ENCODE measurements at regions not wholly inside any gene's neighbourhood (a gene's known extent, or its start where the extent isn't known, plus 50 kb on each side); places are given as distances from the start of the nearest gene placed in this dataset.

GRCh38 chr3:164450276-164450905 lies 627.9 kb downstream of the SI start:
- no peak for TF ChIP-seq GATA3 (IDR thresholded peaks at IDR 0.05; ENCODE audit: low read depth, low read length)
- TF ChIP-seq GATA2 (IDR thresholded peaks at IDR 0.05; ENCODE audit: low read depth, low read length) = no peak

GRCh38 chr3:164419220-164419619 lies 659.1 kb downstream of the SI start:
- TF ChIP-seq GATA2 (IDR thresholded peaks at IDR 0.05; ENCODE audit: low read depth, low read length) (no peak), GATA3 (IDR thresholded peaks at IDR 0.05; ENCODE audit: low read depth, low read length) (no peak)

- no peak for TF ChIP-seq GATA3 (IDR thresholded peaks at IDR 0.05; ENCODE audit: low read depth, low read length)
- TF ChIP-seq GATA2 (IDR thresholded peaks at IDR 0.05; ENCODE audit: low read depth, low read length) = no peak
Observed at GRCh38 chr3:164418414-164418813, 659.9 kb downstream of the SI start.

GRCh38 chr3:164417955-164418354 lies 660.3 kb downstream of the SI start:
- no peak for TF ChIP-seq GATA2 (IDR thresholded peaks at IDR 0.05; ENCODE audit: low read depth, low read length)
- TF ChIP-seq GATA3 (IDR thresholded peaks at IDR 0.05; ENCODE audit: low read depth, low read length) = no peak

GRCh38 chr3:164416491-164417222 lies 661.6 kb downstream of the SI start:
- no peak for TF ChIP-seq GATA3 (IDR thresholded peaks at IDR 0.05; ENCODE audit: low read depth, low read length)
- no peak for TF ChIP-seq GATA2 (IDR thresholded peaks at IDR 0.05; ENCODE audit: low read depth, low read length)

GRCh38 chr3:164408326-164408725 lies 670.0 kb downstream of the SI start:
- TF ChIP-seq GATA3 (IDR thresholded peaks at IDR 0.05; ENCODE audit: low read depth, low read length) (no peak), GATA2 (IDR thresholded peaks at IDR 0.05; ENCODE audit: low read depth, low read length) (no peak)

GRCh38 chr3:164407111-164407510 lies 671.2 kb downstream of the SI start:
- TF ChIP-seq GATA2 (IDR thresholded peaks at IDR 0.05; ENCODE audit: low read depth, low read length) = no peak
- TF ChIP-seq GATA3 (IDR thresholded peaks at IDR 0.05; ENCODE audit: low read depth, low read length) = no peak

- TF ChIP-seq GATA3 (IDR thresholded peaks at IDR 0.05; ENCODE audit: low read depth, low read length) (no peak), GATA2 (IDR thresholded peaks at IDR 0.05; ENCODE audit: low read depth, low read length) (no peak)
Observed at GRCh38 chr3:164406281-164406680, 672.0 kb downstream of the SI start.

GRCh38 chr3:164401923-164402322 lies 676.4 kb downstream of the SI start:
- TF ChIP-seq GATA2 (IDR thresholded peaks at IDR 0.05; ENCODE audit: low read depth, low read length) (no peak), GATA3 (IDR thresholded peaks at IDR 0.05; ENCODE audit: low read depth, low read length) (no peak)

- TF ChIP-seq GATA3 (IDR thresholded peaks at IDR 0.05; ENCODE audit: low read depth, low read length) = no peak
- no peak for TF ChIP-seq GATA2 (IDR thresholded peaks at IDR 0.05; ENCODE audit: low read depth, low read length)
Observed at GRCh38 chr3:164397462-164397861, 680.8 kb downstream of the SI start.

- TF ChIP-seq GATA3 (IDR thresholded peaks at IDR 0.05; ENCODE audit: low read depth, low read length) = no peak
- no peak for TF ChIP-seq GATA2 (IDR thresholded peaks at IDR 0.05; ENCODE audit: low read depth, low read length)
Observed at GRCh38 chr3:164393171-164393570, 685.1 kb downstream of the SI start.

- TF ChIP-seq GATA2 (IDR thresholded peaks at IDR 0.05; ENCODE audit: low read depth, low read length) (no peak), GATA3 (IDR thresholded peaks at IDR 0.05; ENCODE audit: low read depth, low read length) (no peak)
Observed at GRCh38 chr3:164390046-164390445, 688.2 kb downstream of the SI start.

- TF ChIP-seq GATA3 (IDR thresholded peaks at IDR 0.05; ENCODE audit: low read depth, low read length) (no peak), GATA2 (IDR thresholded peaks at IDR 0.05; ENCODE audit: low read depth, low read length) (no peak)
Observed at GRCh38 chr3:164387236-164387635, 691.1 kb downstream of the SI start.

GRCh38 chr3:164380156-164380555 lies 698.1 kb downstream of the SI start:
- TF ChIP-seq GATA3 (IDR thresholded peaks at IDR 0.05; ENCODE audit: low read depth, low read length) = no peak

- TF ChIP-seq GATA2 (IDR thresholded peaks at IDR 0.05; ENCODE audit: low read depth, low read length) (no peak), GATA3 (IDR thresholded peaks at IDR 0.05; ENCODE audit: low read depth, low read length) (no peak)
Observed at GRCh38 chr3:164377466-164377865, 700.8 kb downstream of the SI start.

All from SH-SY5Y (cell line).